ENCODE measurements at regions not wholly inside any gene's neighbourhood (a gene's known extent, or its start where the extent isn't known, plus 50 kb on each side); places are given as distances from the start of the nearest gene placed in this dataset.

DNA sequence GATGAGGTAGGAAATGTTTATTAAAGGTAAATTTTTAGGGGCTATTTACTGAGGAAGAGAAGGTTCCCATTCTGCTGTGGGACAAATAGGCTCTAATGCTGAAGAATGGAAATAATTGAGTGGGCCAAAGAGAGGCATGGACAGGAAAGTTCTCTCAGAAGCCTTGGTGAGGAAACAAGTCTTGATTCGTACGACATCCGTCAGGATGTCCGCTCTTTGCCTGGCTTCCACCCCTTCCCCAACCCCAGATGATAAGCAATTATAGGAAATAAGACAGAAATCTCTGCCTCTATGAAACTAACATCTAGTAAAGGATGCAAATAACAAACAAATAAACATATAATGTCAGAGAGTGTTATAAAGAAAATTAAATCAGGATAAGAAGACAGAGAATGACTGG lies 91.7 kb upstream of the BCAT1 start:
- TF ChIP-seq GFI1B (tag by site-specific recombination; IDR thresholded peaks at IDR 0.05) (no peak), ZBTB8A (tag by site-specific recombination; IDR thresholded peaks at IDR 0.05) (no peak), TCF7L2 (IDR thresholded peaks at IDR 0.05; ENCODE audit: borderline replicate concordance, low read depth, low read length) (no peak), ZSCAN30 (tag by site-specific recombination; IDR thresholded peaks at IDR 0.05) (no peak), ZNF843 (tag by site-specific recombination; IDR thresholded peaks at IDR 0.05) (no peak), ZNF426 (tag by site-specific recombination; IDR thresholded peaks at IDR 0.05) (no peak), ZNF521 (tag by site-specific recombination; IDR thresholded peaks at IDR 0.05) (no peak), ZNF155 (tag by site-specific recombination; IDR thresholded peaks at IDR 0.05) (no peak), BCL11B (tag by site-specific recombination; IDR thresholded peaks at IDR 0.05; ENCODE audit: low read depth) (no peak), ELK4 (IDR thresholded peaks at IDR 0.05; ENCODE audit: borderline replicate concordance, low read depth, low read length) (no peak), SP2 (tag by site-specific recombination; IDR thresholded peaks at IDR 0.05) (no peak), ZNF626 (tag by site-specific recombination; IDR thresholded peaks at IDR 0.05) (no peak), GLI2 (tag by site-specific recombination; IDR thresholded peaks at IDR 0.05; ENCODE audit: borderline replicate concordance, low read depth) (no peak), ZNF548 (tag by site-specific recombination; IDR thresholded peaks at IDR 0.05) (no peak)
- TF ChIP-seq, protein P1, sequence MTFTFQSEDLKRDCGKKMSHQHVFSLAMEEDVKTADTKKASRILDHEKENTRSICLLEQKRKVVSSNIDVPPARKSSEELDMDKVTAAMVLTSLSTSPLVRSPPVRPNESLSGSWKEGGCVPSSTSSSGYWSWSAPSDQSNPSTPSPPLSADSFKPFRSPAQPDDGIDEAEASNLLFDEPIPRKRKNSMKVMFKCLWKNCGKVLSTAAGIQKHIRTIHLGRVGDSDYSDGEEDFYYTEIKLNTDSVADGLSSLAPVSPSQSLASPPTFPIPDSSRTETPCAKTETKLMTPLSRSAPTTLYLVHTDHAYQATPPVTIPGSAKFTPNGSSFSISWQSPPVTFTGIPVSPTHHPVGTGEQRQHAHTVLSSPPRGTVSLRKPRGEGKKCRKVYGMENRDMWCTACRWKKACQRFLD (tag by site-specific recombination; IDR thresholded peaks at IDR 0.05), result no peak
- TF ChIP-seq, protein P2, sequence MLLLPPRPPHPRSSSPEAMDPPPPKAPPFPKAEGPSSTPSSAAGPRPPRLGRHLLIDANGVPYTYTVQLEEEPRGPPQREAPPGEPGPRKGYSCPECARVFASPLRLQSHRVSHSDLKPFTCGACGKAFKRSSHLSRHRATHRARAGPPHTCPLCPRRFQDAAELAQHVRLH (tag by site-specific recombination; IDR thresholded peaks at IDR 0.05), result no peak
- CTCF ChIA-PET, result no interaction called here
- POLR2A ChIA-PET, result no interaction called here
- Histone ChIP-seq H3K4me3 (ENCODE audit: low read depth, low read length) (no peak overlapping the region), H3K27ac (ENCODE audit: extremely low read depth, low read depth, low read length) (no peak overlapping the region), H3K9me3 (ENCODE audit: control insufficient read depth, insufficient read depth, low read depth, low read length) (no peaks in the 10 kb centered on the region), H3K36me3 (ENCODE audit: control insufficient read depth in 2 of 2, insufficient read depth in 1 of 2, low read length in 2 of 2) (no peaks in the 10 kb centered on the region), H3K4me1 (ENCODE audit: control insufficient read depth, insufficient read depth, low read length) (no peaks in the 10 kb centered on the region)

DNA sequence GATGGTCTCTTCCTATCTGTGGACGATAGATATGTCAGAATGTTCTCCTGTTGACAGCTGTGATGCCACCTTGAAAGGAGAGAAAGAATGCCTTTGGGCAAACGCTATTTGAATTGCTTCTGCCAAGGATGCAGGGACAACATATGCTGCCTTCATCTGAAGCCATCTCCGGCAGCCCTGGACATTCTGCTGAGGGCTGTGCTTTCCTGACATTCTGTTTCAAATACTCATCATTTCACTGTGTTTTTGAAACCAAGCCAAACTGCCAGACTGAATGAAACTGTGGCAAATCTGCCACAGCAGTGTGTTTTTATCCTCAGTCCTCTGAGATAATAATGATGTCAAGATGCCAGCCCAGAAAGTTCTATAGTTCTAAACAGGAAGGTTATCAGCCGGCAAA lies 85.8 kb upstream of the BCAT1 start:
- CTCF ChIA-PET, result no interaction called here

More for the DNA sequence above, 85.8 kb upstream of the BCAT1 start:
- H3K4me1 ChIP-seq (ENCODE audit: control insufficient read depth, insufficient read depth, low read length), result no peaks in the 10 kb centered on the region
- TF ChIP-seq IKZF3 (tag by site-specific recombination; IDR thresholded peaks at IDR 0.05), result no peak
- no peak for TF ChIP-seq ZNF155 (tag by site-specific recombination; IDR thresholded peaks at IDR 0.05)
- no peak for TF ChIP-seq ZSCAN30 (tag by site-specific recombination; IDR thresholded peaks at IDR 0.05)
- TF ChIP-seq ZNF571 (tag by site-specific recombination; IDR thresholded peaks at IDR 0.05), result no peak
- no peak for TF ChIP-seq OSR2 (tag by site-specific recombination; IDR thresholded peaks at IDR 0.05)
- no peak for TF ChIP-seq ZNF23 (tag by site-specific recombination; IDR thresholded peaks at IDR 0.05; ENCODE audit: borderline replicate concordance)
- no peak for TF ChIP-seq ZNF341 (tag by site-specific recombination; IDR thresholded peaks at IDR 0.05; ENCODE audit: low read depth)
- TF ChIP-seq, protein P3, sequence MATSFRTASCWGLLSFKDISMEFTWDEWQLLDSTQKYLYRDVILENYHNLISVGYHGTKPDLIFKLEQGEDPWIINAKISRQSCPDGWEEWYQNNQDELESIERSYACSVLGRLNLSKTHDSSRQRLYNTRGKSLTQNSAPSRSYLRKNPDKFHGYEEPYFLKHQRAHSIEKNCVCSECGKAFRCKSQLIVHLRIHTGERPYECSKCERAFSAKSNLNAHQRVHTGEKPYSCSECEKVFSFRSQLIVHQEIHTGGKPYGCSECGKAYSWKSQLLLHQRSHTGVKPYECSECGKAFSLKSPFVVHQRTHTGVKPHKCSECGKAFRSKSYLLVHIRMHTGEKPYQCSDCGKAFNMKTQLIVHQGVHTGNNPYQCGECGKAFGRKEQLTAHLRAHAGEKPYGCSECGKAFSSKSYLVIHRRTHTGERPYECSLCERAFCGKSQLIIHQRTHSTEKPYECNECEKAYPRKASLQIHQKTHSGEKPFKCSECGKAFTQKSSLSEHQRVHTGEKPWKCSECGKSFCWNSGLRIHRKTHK (tag by site-specific recombination; IDR thresholded peaks at IDR 0.05), result no peak
- no peak for TF ChIP-seq ZFP41 (tag by site-specific recombination; IDR thresholded peaks at IDR 0.05; ENCODE audit: borderline replicate concordance)
- no peak overlapping the region for H3K4me3 ChIP-seq (ENCODE audit: low read depth, low read length)
- POLR2A ChIA-PET, result no interaction called here
- no peaks in the 10 kb centered on the region for H3K36me3 ChIP-seq (ENCODE audit: control insufficient read depth in 2 of 2, insufficient read depth in 1 of 2, low read length in 2 of 2)
- H3K27ac ChIP-seq (ENCODE audit: extremely low read depth, low read depth, low read length), result no peak overlapping the region
- no peaks in the 10 kb centered on the region for H3K9me3 ChIP-seq (ENCODE audit: control insufficient read depth, insufficient read depth, low read depth, low read length)

All from HEK293 (cell line).